NCI-H2227 (cell line): ENCODE measurements at regions not wholly inside any gene's neighbourhood (a gene's known extent, or its start where the extent isn't known, plus 50 kb on each side); places are given as distances from the start of the nearest gene placed in this dataset.
A peak's percentile ranks its signal among the peaks of the same experiment; 100 is the strongest.

Experiments used
- DNase-seq: peaks from one replicate; lab custom pipeline; 2025; ENCODE audit not compliant: unreplicated experiment; lab: John Stamatoyannopoulos, UW

DNA sequence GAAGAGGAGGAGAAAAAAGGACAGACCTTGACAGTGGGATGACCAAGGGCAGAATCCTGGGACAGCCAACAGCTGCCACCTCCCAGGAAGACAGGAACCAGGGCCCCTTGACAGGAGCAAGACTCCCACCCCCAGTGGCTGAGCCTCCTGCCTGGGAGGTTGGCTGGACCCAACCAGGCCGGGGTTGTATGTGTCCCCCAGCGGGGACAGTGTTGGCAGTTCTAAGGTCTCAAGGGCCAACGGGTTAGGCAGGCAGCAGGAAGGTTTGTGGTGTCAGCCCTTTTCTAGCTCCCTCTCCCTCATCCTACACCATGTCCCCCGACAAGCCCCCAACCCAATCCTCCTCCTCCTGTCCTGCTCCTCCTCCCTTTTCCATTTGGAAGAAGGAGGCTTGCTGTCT is 126.2 kb downstream of the MRM1 start:
- no peak for DNase-seq

DNA sequence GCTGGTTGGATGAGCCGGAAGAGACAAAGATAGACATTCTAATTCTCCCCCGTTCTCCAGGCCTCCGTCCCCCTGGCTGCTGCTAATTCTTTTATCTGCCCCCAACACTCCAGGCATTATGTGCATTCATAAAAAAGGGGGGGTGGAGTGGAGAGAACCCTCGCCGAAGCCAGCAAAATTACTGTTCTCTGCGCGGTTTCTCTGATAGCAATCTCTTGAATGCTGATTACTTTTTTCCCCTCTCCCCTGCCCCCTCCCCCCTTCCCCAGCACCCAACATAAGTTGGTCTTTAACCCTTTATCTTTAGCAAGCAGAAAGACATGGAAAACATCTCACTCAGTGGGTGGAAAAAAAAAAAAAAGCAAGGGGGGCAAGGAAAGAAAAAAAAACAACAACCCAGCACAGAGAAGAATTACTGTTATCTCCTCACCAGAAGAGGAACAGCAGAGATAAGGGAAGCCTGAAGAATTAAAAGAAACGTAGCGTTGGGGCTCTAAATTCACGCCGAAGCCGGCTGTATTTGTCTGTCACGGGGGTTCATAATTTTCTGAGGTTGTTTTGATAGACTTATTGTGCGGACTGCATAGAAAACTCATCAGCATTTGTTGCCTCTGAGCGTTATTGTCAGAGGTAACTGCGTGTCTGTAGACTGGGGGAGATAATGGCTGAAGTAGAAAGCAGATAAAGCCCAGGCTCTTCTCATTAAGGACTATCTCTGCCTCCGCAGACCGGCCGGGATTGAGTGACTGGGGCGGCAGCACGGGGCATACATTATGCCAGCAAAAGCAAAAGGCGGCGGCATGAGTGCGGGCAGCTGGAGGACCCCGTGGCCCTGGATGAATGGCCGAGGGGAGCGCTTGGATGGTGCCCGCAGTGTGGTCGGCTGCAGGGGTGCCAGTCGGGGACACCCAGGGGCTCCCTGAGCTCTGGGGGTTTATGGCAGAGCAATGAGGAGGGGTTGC is 126.9 kb downstream of the MRM1 start:
- peak; percentile 63 for DNase-seq

DNA sequence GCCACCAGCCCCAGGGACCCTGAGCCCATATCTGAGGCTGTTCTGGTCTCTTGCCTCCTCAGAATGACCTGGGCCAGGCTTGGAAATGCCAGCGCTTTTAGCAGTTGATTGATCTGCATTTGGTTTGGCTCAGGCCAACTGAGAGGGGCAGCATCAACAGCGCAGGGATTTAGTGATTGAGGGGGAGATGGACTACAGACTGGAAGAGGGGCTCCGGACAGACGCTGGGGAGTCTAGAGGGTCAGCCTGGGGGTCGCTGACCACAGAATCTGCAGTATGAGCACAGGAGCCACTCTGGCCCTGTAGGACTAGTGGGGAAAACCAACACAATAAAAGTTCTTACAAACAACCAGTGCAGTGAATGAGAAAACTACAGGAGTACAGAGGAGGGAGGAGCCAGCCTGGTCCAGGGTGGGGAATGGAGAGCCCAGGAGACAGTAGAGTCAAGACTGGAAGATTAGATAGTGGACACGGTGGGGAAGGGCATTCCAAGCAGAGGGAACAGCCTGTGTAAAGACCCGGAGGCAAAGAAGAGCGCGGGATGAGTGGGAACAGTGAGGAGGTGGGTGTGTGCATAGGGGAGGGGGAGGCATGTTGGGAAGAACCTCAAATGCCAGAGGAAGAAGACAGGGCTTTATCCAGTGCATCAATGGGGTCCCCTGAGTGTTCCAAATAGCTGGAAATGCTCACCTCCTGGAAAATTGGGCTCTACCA is 128.9 kb downstream of the MRM1 start:
- no peak for DNase-seq

DNA sequence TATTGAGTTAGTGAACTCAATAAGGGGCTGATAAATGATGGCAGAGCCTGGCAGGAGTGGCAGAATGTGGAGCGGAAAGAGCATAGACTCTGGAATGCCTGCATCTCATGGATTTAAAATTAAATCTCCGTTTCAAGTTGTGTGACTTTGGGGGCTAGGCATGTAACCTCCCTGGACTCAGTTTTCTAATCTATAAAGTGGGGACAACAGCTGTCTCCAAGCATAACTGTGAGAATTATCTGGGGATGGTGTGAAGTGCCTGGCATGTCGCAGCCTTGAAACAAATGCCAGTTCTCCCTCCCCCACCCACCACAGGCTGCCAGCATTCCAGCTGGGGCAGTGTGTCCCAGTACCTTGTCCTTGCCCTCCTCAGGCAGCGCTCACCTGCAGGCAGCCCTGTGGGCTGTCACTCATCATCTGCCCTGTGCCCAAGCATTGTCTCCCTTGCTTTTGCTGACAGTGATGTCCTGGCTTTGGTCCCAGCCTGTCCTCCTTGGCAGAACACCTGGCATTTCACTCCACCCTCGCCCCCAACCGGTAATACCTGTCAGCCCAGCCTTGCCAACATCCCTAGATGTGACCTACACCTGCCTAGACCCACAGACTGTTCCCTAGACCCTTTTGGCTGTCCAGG is 129.6 kb downstream of the MRM1 start:
- no peak for DNase-seq

DNA sequence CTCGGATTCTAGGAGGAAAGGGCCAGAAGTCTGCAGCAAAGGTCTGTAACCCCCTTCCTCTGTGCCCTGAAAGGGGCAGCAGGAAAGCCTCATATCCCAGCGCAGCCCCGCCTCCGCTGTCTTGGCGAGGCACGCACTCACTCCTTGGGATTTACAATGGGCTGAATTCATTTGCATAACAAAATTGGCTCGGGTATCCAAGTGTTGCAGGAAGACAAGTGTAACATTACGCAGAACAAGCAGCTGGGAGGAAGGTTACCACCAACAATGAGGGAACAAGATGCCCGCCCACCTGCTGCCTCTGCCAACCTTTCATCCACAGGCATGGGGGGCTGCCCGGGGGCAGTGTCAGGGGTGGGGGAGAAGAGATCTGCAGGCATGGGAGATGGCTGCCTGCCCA is 130.4 kb downstream of the MRM1 start:
- DNase-seq = no peak

DNA sequence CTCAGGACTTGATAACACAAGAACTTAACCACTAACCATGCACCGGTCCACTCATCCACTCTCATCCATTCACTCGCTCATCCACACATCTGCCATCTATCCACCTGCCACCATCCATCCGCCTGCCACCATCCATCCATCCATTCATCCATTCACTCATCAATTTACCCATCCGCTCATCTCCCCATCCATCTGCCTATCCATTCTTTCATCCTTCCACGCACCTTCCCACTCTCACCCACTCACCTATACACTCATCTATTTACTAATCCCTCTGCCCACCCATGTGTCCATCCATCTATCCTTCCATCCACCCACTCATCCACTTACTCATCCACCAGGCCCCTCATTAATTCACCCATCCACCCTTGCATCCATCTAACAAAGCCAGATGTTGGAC is 131.0 kb downstream of the MRM1 start:
- DNase-seq = no peak

DNA sequence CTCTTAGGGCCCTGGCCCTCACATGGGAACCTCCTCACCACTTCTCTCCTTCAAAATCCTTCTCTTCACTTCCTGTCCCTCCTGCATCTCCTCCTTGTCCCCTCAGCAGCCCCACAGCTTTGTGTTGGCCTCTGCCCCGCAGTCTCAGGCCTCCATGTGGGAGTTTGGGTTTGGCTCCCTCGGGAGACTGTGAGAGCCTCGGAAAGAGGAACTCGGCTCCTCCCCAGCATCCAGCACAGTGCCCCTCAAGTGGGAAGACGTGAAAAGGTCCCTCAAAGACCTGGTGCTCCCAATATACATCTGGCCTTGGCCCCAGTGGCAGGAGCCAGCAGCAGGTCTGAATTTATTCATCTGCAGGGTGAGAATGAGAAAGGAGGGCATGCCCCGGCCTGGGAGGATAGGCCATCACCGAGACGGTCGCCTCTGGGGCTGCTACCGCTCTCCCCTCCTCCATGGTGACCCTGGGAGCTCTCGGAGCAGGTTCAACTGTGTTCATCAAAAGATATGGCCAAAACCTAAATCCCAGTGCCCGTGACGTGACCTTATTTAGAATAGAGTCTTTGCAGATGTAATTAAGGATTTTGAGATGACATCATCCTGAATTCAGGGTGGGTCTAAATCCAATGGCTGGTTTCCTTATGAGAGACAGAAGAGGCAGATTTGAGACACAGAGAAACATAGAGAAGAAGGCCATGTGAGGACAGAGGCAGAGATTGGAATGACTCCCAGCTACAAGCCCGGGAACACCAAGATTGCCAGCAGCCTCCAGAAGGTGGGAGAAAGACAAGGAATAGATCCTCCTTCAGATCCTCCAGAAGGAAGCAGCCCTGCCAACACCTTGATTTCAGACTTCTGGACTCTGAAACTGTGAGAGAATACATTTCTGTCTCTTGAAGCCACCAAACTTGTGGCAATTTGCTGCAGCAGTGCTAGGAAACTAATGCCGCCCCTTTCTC is 135.1 kb downstream of the MRM1 start:
- no peak for DNase-seq

DNA sequence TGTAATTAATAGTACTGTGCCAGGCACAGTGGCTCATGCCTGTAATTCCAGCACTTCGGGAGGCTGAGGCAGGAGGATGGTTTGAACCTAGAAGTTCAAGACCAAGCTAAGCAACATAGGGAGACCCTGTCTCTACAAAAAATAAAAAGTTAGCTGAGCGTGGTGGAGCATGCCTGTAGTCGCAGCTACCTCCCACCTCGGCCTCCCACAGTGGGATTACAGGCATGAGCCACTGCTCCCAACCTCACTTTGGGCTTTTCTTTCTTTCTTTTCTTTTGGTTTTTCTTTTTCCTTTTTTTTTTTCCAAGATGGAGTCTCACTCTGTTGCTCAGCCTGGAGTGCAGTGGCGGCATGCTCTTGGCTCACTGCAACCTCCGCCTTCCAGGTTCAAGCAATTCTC is 137.8 kb downstream of the MRM1 start:
- DNase-seq = no peak

DNA sequence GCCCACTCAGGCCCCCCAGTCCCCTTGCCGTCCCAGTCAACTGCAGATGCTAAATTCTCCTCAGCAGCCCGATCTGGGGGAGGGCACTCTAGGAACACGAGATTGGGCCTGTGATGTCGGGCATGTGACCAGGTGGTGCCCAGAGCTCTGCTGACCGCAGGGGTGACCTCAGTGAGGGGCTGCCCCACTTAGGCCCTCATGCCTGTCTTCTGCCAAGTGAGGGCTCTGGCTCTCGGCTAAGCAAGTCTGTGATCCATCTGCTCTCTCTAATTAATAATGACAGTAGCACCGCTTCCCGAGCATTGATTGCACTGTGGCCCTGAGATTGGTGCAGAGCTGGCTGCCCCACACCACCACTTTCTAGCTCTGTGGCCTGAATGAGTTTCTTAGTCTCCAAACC is 138.8 kb downstream of the MRM1 start:
- DNase-seq = no peak

DNA sequence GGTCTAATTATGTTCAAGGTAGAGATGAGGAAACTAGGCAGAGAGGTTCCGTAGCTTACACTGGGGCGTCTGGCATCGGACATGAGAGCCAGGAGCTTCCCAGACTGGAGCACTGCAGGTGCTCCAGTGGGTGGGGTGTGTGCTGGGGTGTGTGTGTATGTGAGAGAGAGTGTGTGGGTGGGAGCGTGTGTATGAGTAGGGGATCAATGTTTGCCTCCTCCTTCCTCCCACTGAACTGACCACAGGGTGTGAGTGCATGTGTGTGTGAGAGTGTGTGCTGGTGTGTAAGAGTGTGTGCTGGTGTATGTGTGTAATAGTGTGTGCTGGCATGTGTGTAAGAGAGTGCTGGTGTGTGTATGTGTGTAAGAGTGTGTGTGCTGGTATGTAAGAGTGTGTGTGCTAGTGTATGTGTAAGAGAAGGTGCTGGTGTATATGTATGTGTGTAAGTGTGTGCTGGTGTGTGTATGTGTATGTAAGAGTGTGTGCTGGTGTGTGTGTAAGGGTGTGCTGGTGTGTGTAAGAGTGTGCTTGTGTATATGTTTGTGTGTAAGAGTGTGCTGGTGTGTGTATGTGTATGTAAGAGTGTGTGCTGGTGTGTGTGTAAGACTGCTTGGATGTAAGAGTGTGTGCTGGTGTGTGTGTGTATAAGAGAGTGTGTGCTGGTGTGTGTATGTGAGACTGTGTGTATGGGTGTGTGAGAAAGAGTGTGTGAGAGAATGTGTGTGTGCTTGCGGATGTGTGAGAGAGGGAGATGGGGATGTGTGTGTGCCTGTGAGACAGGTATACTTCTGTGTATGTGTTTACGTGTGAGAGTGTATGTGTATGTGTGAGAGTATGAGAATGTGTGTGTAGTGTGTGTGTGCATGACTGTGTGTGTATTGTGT is 139.9 kb downstream of the MRM1 start:
- no peak for DNase-seq

DNA sequence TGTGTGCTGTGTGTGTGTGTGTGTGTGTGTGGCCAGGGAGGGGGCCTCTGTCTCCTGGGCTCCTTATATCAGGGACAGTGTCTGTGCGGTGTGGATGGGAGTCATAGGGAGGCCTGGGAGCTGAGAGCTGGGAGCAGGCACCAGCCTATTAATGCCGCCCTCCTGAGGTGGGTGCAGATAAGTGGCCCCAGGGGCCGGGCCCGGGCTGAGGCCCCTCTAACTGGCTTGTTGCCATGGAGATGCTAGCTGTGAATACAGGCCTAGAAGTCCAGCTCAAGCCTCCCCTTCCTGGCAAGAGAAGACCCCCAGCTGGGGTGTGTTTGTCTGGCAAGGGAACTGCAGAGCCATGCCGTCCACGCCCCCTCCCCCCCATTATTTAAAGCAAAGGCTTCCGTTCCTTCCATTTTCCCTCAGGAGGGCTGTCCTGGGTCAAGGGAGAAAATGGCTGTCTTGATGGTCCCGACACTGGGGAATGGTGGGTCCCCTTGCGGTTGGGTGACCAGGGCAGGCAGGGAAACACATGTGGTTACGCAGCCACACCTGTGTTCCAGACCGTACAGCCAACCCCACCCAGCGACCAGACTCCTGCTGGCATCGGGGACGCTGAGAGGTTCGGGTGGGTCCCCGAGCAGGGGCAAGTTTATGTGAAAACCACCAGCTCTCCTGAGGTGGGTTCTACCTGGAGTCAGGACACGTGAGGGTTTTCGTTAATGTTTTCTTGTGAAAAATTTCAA is 141.1 kb downstream of the MRM1 start:
- peak; percentile 88 for DNase-seq

DNA sequence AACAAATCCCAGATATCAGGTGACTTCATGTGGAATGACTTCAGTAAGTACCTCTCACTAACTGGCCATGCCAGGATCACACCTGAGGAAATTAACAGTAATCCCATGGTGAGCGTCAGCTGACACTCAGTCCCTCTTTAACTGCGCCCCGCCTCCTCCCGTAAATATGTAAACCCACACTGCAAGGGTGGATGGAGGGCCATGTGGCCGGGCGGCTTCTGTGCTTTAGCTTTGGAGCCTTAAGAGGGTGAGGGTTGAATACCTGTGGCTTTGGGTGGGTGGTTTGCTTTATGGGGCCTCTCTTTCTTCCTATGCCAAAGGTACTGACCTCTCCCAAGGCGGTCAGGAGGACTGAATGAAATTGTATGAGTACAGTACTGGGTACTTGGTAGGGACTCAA is 141.7 kb downstream of the MRM1 start:
- peak; percentile 15 for DNase-seq

DNA sequence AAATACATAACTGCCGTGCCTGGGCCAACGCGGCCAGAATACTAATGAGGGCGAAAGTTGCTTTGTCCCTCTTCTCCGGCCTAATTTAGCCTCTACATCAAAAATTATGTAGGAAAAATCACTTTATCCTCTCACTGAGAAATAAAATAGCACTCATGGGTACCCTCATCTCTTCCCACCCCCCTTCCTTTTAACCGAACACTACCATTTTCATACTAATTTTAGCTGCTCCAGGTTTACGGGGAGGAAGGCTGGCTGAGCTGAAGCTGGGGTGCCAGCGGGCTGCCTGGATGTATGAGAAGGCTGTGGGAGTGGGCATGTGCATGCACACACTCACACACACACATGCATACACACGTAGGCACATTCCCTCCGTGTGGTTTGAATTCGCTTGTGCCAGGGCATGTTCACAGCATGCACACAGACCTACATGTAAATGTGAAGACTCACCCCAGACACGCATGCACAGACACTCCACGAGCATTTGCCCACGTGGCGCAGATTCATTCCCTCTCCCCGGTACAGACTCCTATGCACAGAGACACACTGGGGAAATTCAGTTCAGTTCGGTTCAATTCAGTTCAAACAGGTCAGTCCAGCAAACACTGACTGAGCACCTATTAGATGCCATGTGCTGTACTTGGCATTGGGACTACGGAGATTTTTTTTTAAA is 145.1 kb downstream of the MRM1 start:
- no peak for DNase-seq

DNA sequence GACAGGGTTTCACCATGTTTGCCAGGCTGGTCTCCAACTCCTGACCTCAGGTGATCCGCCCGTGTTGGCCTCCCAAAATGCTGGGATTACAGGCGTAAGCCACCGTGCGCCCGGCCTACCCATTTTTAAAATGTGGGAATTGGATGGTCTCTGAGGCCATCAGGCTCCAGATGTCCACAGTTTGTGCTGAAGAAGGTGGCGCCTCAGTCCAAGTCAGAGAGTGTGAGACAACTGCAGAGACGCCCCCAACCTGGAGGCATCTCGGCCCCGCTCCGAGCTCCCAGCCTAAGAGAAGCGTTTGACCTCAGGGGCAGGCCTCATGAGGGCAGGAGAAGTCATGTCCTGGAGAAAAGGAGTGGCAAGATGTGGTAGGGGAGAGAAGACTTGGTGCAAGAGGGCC is 146.5 kb downstream of the MRM1 start:
- DNase-seq = no peak

DNA sequence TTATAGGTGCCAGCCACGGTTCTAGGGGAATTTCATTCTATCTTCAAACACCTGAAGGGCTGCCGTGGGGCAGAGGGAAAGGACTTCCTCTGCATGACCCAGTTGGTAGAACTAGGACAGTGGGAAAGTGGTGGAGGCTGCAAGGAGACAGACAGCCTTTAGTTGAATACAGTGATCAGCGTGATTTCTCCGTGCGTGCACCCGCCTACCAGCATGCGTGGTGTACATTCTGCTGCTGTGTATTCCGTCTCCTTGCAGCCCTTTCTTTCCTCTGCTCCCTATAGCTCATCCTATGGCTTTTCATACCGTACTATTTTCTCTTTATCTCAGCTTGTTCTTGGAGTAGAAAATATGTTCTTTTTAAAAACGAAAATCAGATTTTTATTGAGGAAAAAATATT is 146.9 kb downstream of the MRM1 start:
- DNase-seq = no peak

DNA sequence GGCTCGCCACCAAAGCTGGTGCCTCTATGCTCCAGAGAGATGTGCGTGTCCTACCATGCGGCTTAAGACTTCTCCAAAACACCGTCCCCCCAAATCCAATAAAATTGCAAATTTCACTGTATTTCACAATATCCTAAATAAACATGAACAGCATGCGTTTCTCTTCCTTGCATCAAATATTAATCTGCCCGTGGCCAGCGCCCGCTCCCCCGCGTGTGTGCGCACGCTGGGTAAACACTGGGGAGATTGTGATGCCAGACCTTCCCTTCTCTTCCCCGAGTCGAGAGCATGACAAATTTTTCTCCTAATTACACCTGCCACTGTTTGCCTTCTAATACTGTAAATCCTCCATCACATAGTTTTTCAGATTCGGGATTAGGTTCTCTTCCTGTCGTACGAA is 148.1 kb downstream of the MRM1 start:
- no peak for DNase-seq

DNA sequence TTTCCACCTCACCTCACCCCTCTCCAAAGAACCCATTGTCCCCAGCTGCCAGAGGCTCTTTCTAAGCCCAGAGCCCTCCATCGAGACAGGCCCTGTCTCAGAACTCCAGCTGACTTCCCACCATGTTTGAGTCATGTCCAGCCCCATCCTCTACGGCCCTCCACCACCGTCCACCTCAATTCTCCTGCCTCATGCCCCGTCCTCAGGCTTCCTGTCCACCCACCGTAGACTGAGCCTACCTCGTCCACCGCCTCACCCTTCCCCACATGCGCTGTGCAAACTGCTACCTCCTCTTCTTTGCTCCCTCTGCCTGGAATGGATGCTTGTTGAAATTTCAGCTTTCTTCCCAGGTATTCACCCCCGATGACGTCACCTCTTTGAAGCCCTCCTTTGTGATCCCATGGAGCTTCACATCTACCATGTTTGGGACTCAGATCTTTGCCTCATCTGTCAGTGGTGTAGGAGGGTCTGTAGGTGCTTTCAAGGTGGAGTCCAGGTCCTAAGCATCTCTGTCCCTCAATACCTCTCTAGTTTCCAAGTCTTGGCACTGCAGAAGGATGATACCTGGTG is 149.0 kb downstream of the MRM1 start:
- no peak for DNase-seq
